ENCODE measurements at regions not wholly inside any gene's neighbourhood (a gene's known extent, or its start where the extent isn't known, plus 50 kb on each side); places are given as distances from the start of the nearest gene placed in this dataset.

DNA sequence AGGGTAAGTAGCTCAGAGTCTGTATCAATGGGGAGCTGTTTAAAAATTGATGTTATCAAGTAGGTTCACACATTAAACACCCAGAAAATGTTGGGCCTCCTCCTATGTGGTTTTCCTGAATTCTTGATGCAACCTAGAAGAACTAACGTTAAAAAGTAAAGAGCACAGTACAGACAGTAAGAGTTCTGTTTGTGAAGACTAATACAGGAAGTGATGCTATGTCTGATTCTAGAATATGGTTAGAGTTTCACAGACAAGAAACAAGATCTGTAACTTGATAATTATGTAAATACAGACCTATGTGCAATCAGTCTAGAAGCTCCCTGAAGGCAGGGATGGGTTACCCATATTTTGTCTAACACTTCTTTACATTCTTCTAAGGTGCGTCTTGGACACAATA is 214.9 kb upstream of the BTG1 start:
- TF ChIP-seq, protein P1, sequence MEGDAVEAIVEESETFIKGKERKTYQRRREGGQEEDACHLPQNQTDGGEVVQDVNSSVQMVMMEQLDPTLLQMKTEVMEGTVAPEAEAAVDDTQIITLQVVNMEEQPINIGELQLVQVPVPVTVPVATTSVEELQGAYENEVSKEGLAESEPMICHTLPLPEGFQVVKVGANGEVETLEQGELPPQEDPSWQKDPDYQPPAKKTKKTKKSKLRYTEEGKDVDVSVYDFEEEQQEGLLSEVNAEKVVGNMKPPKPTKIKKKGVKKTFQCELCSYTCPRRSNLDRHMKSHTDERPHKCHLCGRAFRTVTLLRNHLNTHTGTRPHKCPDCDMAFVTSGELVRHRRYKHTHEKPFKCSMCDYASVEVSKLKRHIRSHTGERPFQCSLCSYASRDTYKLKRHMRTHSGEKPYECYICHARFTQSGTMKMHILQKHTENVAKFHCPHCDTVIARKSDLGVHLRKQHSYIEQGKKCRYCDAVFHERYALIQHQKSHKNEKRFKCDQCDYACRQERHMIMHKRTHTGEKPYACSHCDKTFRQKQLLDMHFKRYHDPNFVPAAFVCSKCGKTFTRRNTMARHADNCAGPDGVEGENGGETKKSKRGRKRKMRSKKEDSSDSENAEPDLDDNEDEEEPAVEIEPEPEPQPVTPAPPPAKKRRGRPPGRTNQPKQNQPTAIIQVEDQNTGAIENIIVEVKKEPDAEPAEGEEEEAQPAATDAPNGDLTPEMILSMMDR (conservative IDR thresholded peaks at IDR 0.05; ENCODE audit: low read depth, low read length), result no peak
- TF ChIP-seq EZH2 (IDR thresholded peaks at IDR 0.05; ENCODE audit: low read length, unreplicated experiment) (no peak), EZH2phosphoT487 (IDR thresholded peaks at IDR 0.05; ENCODE audit: borderline replicate concordance, low read length) (no peak)
